Pancreas (tissue), 10 donors: ENCODE measurements at regions not wholly inside any gene's neighbourhood (a gene's known extent, or its start where the extent isn't known, plus 50 kb on each side); places are given as distances from the start of the nearest gene placed in this dataset.
"Not testable (repeated sequence)": the region's sequence is repeated elsewhere in the genome, so short reads cannot be mapped to it uniquely, and the experiment has no call there.

ENCODE experiments used
- ATAC-seq, 4 donors: fragments of 200-7000 bp; cut with Tn5 transposase; one replicate each; pipeline versions ENCODE4 v1.8.0 to v1.9.1; 2020; ENCODE audit warnings: mild to moderate bottlenecking in 4 of 4, moderate library complexity in 4 of 4
- DNase-seq, 6 donors: peaks; one replicate each; pipeline ENCODE4 v3.0.0-alpha.2; 2020
- FAIRE-seq: peaks from 2 replicates; lab custom pipeline; 2012; peaks lifted over from hg19 to GRCh38; lab: Jason Lieb, UNC
- H3K27ac ChIP-seq, 4 donors: fragments of 200-600 bp; sonication (generic); 1 replicate in 3 of 4; 2 replicates in 1 of 4; pipeline versions ENCODE4 v1.5.0 to v1.8.0; 2020
- H3K27me3 ChIP-seq, 4 donors: fragments of 200-600 bp; one replicate each; pipeline ENCODE4 v1.8.0; 2021
- H3K36me3 ChIP-seq, 3 donors: fragments of 200-600 bp; sonication (generic) in 1 of 3; one replicate each; pipeline versions ENCODE4 v1.5.0 to v1.8.0; 2020 to 2021
- H3K4me1 ChIP-seq, 3 donors: fragments of 200-600 bp; one replicate each; pipeline ENCODE4 v1.8.0; 2021
- H3K4me3 ChIP-seq, 4 donors: fragments of 200-600 bp; sonication (generic) in 2 of 4; one replicate each; pipeline versions ENCODE4 v1.5.0 to v1.8.0; 2020 to 2021
- H3K9me3 ChIP-seq, 4 donors: fragments of 200-600 bp; one replicate each; pipeline ENCODE4 v1.8.0; 2021
- WGBS, 2 donors: extraction: QIAGEN DNeasy Blood & Tissue Kit; methylation state at CpG; one replicate each; pipeline ENCODE4 v1.1.7; 2013; 5-methylcytosine and 5-hydroxymethylcytosine counted together
- intact Hi-C, 3 donors: fragments of 100-400 bp; cut with DNase I; formaldehyde crosslinking; loops; one replicate each; pipeline versions ENCODE4 v1.11.1 to v1.14.2; 2022
- TF ChIP-seq, protein P1 (sequence below), 4 donors: fragments of 200-600 bp; sonication (generic) in 3 of 4; IDR thresholded peaks; one replicate each; pipeline versions ENCODE4 v1.5.0 to v1.8.0; 2021; ENCODE audit warnings: antibody characterized with exemption in 4 of 4
- donor health status: healthy with polysubstance abuse.
- donor health status: DM: no; HTN: no; CAD: no; lungs with moderate emphysema.
- donor health status: DM: no; HTN: no; CAD: no.
- donor health status: control.
- donor health status: control.
- donor health status: Bipolar disorder and iron deficiency.
- donor health status: DM: yes; HTN: yes; CAD: no.
- donor health status: DM: no; HTN: no; CAD: no.
- donor health status: DM: no; HTN: no; CAD: no.
- donor health status: DM: yes; HTN: yes; CAD: no.

- WGBS, 2 donors: 55 to 73% methylated on average over 17 of the region's 19 CpGs
- FAIRE-seq: no peak
- H3K9me3 ChIP-seq: no peaks in the 10 kb centered on the region
- H3K27ac ChIP-seq: no peak overlapping the region
- no peaks in the 10 kb centered on the region for H3K27me3 ChIP-seq
- H3K4me1 ChIP-seq: no peaks in the 10 kb centered on the region
- peak in 1 of 6 donors; percentile 33 for DNase-seq
- H3K4me3 ChIP-seq: no peak overlapping the region
- TF ChIP-seq, protein P1, sequence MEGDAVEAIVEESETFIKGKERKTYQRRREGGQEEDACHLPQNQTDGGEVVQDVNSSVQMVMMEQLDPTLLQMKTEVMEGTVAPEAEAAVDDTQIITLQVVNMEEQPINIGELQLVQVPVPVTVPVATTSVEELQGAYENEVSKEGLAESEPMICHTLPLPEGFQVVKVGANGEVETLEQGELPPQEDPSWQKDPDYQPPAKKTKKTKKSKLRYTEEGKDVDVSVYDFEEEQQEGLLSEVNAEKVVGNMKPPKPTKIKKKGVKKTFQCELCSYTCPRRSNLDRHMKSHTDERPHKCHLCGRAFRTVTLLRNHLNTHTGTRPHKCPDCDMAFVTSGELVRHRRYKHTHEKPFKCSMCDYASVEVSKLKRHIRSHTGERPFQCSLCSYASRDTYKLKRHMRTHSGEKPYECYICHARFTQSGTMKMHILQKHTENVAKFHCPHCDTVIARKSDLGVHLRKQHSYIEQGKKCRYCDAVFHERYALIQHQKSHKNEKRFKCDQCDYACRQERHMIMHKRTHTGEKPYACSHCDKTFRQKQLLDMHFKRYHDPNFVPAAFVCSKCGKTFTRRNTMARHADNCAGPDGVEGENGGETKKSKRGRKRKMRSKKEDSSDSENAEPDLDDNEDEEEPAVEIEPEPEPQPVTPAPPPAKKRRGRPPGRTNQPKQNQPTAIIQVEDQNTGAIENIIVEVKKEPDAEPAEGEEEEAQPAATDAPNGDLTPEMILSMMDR (IDR thresholded peaks at IDR 0.05): no peak
- no peak for ATAC-seq
- no peaks in the 10 kb centered on the region for H3K36me3 ChIP-seq
- intact Hi-C loops: no loop called here
Observed at GRCh38 chr15:77915261-77915960, 162.1 kb downstream of the TBC1D2B start.

GRCh38 chr15:77914531-77914930 is 163.0 kb downstream of the TBC1D2B start:
- H3K4me3 ChIP-seq, ATAC-seq, DNase-seq, H3K27ac ChIP-seq, H3K4me1 ChIP-seq, H3K27me3 ChIP-seq, H3K36me3 ChIP-seq, FAIRE-seq, H3K9me3 ChIP-seq, intact Hi-C loops: not testable (repeated sequence)
- 72 to 74% methylated on average over 5 of the region's 5 CpGs for WGBS, 2 donors

DNA sequence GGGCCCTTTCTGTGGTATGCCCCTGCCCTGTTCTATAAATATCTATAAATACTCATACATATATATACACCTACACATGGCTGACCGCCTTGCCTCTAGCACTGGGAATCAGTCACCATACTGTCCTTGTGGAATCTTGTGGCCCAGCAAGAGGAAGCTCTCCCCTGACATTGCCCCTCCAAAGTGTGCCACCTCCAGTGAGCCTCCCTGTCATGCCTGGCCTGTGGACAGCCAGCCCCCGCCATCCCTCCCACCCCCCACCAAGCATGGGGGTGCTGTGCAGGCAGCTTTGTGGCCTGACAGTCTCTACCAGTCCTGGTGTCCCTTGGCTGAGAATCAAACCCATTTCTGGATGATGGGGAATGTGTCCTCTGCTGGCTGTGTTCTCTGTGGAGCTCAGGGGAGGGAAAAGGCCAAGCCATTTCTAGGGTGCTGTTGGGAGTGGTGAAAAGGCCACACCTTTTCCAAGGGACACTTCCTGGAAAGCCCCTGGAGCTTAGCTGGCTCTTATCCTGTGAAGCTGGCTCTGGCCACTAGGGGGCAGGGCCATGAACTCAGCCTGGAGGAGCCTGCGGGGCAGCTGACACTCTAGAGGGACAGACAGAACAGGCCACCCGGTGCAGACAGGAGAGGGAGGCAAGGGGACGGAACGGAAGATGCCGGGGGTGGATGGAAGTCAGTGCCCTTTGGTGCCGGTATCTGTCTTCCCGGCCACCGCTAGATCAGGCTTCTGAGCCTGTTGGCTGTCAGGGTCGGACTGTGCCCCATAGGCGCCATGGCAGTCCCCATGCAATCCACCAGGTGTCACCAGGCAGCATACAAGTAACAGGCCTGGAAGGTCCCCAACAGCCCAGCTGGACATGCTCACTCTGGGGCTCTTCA is 167.2 kb downstream of the TBC1D2B start:
- peak; percentile 74 to 84 (median 80) for ATAC-seq
- H3K36me3 ChIP-seq, FAIRE-seq, H3K9me3 ChIP-seq, H3K4me1 ChIP-seq, intact Hi-C loops, H3K27me3 ChIP-seq: not testable (repeated sequence)
- H3K4me3 ChIP-seq: peak overlapping the region in 3 of 4 donors; percentile 4 to 38 (median 14)
- peak; percentile 81 to 92 (median 88) for DNase-seq
- peak overlapping the region in 2 of 4 donors; percentile 67 to 71 for H3K27ac ChIP-seq
- TF ChIP-seq, protein P1 (IDR thresholded peaks at IDR 0.05): peak; percentile 68 to 91 (median 87)
- 13 to 17% methylated on average over 12 of the region's 12 CpGs for WGBS, 2 donors

GRCh38 chr15:77909182-77909940 is 168.2 kb downstream of the TBC1D2B start:
- Histone ChIP-seq H3K9me3 (no peaks in the 10 kb centered on the region), H3K27ac (no peak overlapping the region), H3K36me3 (no peaks in the 10 kb centered on the region), H3K27me3 (no peaks in the 10 kb centered on the region), H3K4me3 (no peak overlapping the region), H3K4me1 (no peaks in the 10 kb centered on the region)
- ATAC-seq (no peak), DNase-seq (peak in 1 of 6 donors; percentile 56), FAIRE-seq (no peak)
- WGBS, 2 donors: 69 to 88% methylated on average over 13 to 14 of the region's 14 CpGs
- intact Hi-C loops: no loop called here
- TF ChIP-seq, protein P1 (IDR thresholded peaks at IDR 0.05): no peak

- H3K4me3 ChIP-seq, ATAC-seq, H3K27me3 ChIP-seq, H3K27ac ChIP-seq, FAIRE-seq, H3K36me3 ChIP-seq, H3K9me3 ChIP-seq, H3K4me1 ChIP-seq, DNase-seq, intact Hi-C loops: not testable (repeated sequence)
- WGBS, 2 donors: 65 to 77% methylated on average over 6 of the region's 7 CpGs
Observed at GRCh38 chr15:77908752-77909111, 168.8 kb downstream of the TBC1D2B start.
